ENCODE measurements at regions not wholly inside any gene's neighbourhood (a gene's known extent, or its start where the extent isn't known, plus 50 kb on each side); places are given as distances from the start of the nearest gene placed in this dataset.

DNA sequence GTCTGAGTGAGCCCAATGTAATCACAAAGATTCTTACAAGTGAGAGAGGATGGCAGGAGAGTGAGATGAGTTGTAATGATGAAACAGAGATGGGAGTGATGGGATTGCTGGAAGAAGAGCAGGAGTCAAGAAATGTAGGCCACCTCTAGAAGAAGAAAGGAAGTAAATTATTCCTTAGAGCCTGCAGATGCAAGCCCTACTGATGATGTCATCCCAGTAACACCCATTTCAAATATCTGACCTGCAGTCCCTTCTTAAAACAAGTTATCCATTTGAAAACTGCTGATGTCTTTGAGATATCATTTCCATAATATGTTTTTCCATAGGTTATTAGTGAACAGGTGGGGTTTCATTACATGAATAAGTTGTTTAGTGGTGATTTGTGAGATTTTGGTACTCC, 888.0 kb upstream of the SLC39A10 start (continued):
- TF ChIP-seq, protein P1, sequence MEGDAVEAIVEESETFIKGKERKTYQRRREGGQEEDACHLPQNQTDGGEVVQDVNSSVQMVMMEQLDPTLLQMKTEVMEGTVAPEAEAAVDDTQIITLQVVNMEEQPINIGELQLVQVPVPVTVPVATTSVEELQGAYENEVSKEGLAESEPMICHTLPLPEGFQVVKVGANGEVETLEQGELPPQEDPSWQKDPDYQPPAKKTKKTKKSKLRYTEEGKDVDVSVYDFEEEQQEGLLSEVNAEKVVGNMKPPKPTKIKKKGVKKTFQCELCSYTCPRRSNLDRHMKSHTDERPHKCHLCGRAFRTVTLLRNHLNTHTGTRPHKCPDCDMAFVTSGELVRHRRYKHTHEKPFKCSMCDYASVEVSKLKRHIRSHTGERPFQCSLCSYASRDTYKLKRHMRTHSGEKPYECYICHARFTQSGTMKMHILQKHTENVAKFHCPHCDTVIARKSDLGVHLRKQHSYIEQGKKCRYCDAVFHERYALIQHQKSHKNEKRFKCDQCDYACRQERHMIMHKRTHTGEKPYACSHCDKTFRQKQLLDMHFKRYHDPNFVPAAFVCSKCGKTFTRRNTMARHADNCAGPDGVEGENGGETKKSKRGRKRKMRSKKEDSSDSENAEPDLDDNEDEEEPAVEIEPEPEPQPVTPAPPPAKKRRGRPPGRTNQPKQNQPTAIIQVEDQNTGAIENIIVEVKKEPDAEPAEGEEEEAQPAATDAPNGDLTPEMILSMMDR (IDR thresholded peaks at IDR 0.05; ENCODE audit: control extremely low read depth in 1 of 3, insufficient read depth in 1 of 3, low read depth in 1 of 3, low read length in 3 of 3) = no peak
- TF ChIP-seq, protein P2, sequence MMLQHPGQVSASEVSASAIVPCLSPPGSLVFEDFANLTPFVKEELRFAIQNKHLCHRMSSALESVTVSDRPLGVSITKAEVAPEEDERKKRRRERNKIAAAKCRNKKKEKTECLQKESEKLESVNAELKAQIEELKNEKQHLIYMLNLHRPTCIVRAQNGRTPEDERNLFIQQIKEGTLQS (IDR thresholded peaks at IDR 0.05; ENCODE audit: insufficient read depth, low read depth, low read length) = no peak
- no peak for TF ChIP-seq POLR2AphosphoS5 (IDR thresholded peaks at IDR 0.05; ENCODE audit: low read depth, low read length)
- no peak for TF ChIP-seq KDM4A (IDR thresholded peaks at IDR 0.05; ENCODE audit: low read depth, low read length, severe bottlenecking)
- no peak for TF ChIP-seq CEBPB (IDR thresholded peaks at IDR 0.05; ENCODE audit: low read depth, low read length)
- no peak for TF ChIP-seq CBX5 (IDR thresholded peaks at IDR 0.05; ENCODE audit: low read depth, low read length)
